HUES6 (cell line): ENCODE measurements at regions not wholly inside any gene's neighbourhood (a gene's known extent, or its start where the extent isn't known, plus 50 kb on each side); places are given as distances from the start of the nearest gene placed in this dataset.
"Not testable (repeated sequence)": the region's sequence is repeated elsewhere in the genome, so short reads cannot be mapped to it uniquely, and the experiment has no call there.

ENCODE experiments used
- H3K27ac ChIP-seq: 2 replicates; pipeline ENCODE4 v1.7.0; 2013; ENCODE audit warnings: low read depth, mild to moderate bottlenecking, low read length, inconsistent platforms
- H3K27me3 ChIP-seq: 2 replicates; pipeline ENCODE4 v1.6.1; 2013; ENCODE audit warnings: low read length; ENCODE audit not compliant: control insufficient read depth, insufficient read depth
- H3K36me3 ChIP-seq: 2 replicates; pipeline ENCODE4 v1.6.1; 2013; ENCODE audit warnings: low read length; ENCODE audit not compliant: control insufficient read depth, insufficient read depth
- H3K4me1 ChIP-seq: 2 replicates; pipeline ENCODE4 v1.6.1; 2013; ENCODE audit warnings: low read length; ENCODE audit not compliant: control insufficient read depth, insufficient read depth
- H3K4me3 ChIP-seq: 2 replicates; pipeline ENCODE4 v1.5.1; 2013; ENCODE audit warnings: low read depth, low read length
- H3K9ac ChIP-seq: one replicate; pipeline ENCODE4 v1.6.1; 2013; ENCODE audit warnings: mild to moderate bottlenecking, low read length
- H3K9me3 ChIP-seq: 2 replicates; pipeline ENCODE4 v1.6.1; 2013; ENCODE audit warnings: low read depth, low read length; ENCODE audit not compliant: control insufficient read depth, insufficient read depth

DNA sequence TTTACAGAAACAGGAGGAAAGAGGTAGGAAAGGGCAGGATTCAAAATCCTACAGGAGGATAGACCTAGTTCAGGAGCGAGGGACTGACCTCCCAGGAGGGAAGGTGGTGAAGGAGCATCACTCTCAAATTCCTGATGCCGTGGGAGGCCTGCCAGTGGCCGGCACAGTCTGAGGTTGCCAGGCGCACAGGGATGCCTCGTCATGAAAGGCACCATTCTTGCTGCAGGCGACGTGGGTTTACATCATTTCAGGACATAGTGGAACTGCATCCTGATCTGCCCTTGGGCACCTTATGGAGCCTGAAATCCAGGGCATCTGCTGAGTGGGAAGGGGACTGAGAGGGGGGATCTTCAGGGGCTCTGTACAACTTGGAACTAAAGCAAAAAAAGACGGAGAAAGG lies 163.2 kb upstream of the S1PR3 start:
- Histone ChIP-seq H3K9me3 (no peaks in the 10 kb centered on the region), H3K4me3 (no peak overlapping the region), H3K36me3 (no peaks in the 10 kb centered on the region), H3K27ac (no peak overlapping the region), H3K4me1 (no peaks in the 10 kb centered on the region), H3K27me3 (no peaks in the 10 kb centered on the region), H3K9ac (no peak overlapping the region)

DNA sequence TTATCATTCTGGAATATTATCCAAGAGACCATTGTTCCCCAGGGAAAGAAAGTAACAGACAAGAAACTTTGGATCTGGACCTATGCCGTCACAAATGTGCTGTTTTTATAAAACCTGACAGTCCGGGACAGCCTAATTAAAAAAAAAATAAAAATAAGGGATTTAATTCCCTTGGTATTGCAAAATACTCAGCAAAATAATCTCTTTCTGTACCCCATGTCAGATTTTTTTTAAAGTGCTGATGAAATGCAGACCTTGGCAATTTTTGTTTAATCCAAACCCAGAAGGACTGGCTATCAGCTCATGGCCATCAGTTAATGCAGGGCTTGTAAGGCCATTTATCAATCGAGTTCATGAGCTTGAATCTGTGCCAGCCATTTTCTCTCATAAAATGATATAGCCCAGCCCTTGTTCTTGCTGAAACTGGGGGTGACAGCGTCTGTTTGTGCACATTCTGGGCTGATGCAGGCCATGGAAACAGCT lies 162.7 kb upstream of the S1PR3 start:
- H3K27ac ChIP-seq, result no peak overlapping the region
- no peaks in the 10 kb centered on the region for H3K27me3 ChIP-seq
- no peaks in the 10 kb centered on the region for H3K4me1 ChIP-seq
- no peak overlapping the region for H3K9ac ChIP-seq
- no peaks in the 10 kb centered on the region for H3K36me3 ChIP-seq
- H3K9me3 ChIP-seq, result no peaks in the 10 kb centered on the region
- no peak overlapping the region for H3K4me3 ChIP-seq

DNA sequence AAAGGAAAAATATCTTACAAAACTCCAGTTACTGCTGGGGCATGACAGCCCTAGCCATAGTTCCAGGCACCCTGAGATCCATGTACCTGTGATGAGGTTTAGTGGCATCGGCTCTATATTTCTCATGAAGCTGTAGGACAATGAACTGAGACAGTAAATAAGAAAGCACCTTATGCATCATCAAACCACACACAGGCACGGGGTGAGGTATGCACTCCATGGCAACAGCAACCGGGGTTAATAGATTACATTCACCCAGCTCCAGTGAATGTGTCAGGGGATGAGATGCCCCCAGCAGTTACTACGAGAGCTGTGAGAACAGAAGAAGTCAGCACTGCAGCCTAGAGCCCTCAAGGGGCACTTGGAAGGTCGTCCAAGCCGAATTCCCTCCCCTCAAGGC lies 162.0 kb upstream of the S1PR3 start:
- Histone ChIP-seq H3K27ac (no peak overlapping the region), H3K27me3 (no peaks in the 10 kb centered on the region), H3K4me1 (no peaks in the 10 kb centered on the region), H3K9me3 (no peaks in the 10 kb centered on the region), H3K9ac (no peak overlapping the region), H3K4me3 (no peak overlapping the region), H3K36me3 (no peaks in the 10 kb centered on the region)

DNA sequence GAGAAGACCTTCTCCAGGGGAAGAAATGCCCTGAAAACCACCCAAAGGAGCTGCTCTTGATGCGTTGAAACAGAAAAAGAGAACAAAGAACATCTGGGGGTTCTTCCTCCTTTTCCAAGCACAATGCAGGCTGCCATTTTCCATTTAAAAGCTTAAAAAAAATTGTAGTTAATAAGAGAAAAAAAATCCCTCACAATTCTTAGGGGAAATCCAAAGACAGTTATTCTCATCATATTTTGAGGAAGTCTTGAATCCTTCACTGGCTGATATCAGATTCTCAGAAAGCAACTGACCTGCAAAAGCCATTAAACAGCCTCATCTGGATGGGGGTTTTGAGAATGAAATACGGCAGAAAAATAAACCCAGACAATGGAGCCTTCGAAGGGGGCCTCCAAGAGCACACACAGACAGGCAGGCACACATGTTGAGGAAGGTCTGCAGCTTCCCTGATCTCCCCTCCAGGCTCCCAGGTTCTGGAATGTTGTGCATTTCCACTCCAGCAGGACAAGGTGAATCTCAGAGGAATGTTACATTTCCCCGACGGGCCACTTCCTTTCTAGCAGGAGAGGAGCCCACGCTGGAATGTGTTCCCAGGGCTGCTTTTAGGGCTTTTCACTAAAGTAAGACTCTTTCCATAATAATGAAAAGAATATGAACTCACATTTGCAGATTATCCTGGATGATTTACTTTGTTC lies 159.4 kb upstream of the S1PR3 start:
- no peaks in the 10 kb centered on the region for H3K36me3 ChIP-seq
- no peak overlapping the region for H3K9ac ChIP-seq
- no peaks in the 10 kb centered on the region for H3K4me1 ChIP-seq
- H3K4me3 ChIP-seq, result no peak overlapping the region
- H3K27me3 ChIP-seq, result no peaks in the 10 kb centered on the region
- no peaks in the 10 kb centered on the region for H3K9me3 ChIP-seq
- no peak overlapping the region for H3K27ac ChIP-seq

DNA sequence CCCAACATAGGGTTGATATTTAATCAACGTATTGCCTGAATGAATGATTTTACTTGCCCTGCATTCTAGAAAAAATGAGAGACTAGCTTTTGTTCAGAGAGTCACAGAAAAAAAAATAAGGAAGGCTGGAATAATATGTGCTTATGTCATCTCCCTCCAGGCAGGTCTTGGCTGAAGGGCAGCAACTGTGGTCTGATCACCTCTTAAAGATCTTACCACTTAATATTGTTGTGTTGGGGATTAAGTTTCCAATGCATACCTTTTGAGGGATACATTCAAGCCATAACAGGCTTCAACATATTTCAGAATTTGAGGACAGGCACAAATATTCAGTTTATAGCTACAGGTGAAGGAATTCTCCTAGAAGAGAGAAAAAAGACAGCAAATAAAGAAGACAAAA lies 157.3 kb upstream of the S1PR3 start:
- H3K27me3 ChIP-seq, result no peaks in the 10 kb centered on the region
- H3K4me3 ChIP-seq, result no peak overlapping the region
- H3K9ac ChIP-seq, result no peak overlapping the region
- no peaks in the 10 kb centered on the region for H3K4me1 ChIP-seq
- H3K36me3 ChIP-seq, result no peaks in the 10 kb centered on the region
- no peak overlapping the region for H3K27ac ChIP-seq
- no peaks in the 10 kb centered on the region for H3K9me3 ChIP-seq

DNA sequence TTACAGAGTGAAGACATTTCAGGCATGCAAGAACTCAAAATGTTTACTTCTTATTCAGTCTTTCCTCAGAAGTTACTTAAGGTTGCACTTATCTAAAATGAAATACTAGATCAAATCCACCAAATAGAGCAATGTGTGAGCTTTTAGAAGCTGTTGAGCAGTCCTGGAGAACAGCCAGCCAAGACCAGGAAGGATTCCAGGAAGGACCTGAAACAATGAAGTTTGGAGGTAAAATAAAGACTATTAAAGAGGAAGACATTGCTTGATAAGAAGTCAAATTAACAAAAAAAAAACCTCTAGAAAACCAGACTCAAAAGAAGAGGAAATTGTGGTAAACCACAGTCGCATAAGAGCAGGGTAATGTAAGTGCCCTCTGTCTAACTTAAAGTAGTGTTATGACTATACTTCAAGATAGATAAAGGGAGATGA lies 156.2 kb upstream of the S1PR3 start:
- no peak overlapping the region for H3K9ac ChIP-seq
- no peaks in the 10 kb centered on the region for H3K4me1 ChIP-seq
- no peaks in the 10 kb centered on the region for H3K36me3 ChIP-seq
- H3K9me3 ChIP-seq, result no peaks in the 10 kb centered on the region
- no peaks in the 10 kb centered on the region for H3K27me3 ChIP-seq
- H3K4me3 ChIP-seq, result no peak overlapping the region
- H3K27ac ChIP-seq, result no peak overlapping the region

DNA sequence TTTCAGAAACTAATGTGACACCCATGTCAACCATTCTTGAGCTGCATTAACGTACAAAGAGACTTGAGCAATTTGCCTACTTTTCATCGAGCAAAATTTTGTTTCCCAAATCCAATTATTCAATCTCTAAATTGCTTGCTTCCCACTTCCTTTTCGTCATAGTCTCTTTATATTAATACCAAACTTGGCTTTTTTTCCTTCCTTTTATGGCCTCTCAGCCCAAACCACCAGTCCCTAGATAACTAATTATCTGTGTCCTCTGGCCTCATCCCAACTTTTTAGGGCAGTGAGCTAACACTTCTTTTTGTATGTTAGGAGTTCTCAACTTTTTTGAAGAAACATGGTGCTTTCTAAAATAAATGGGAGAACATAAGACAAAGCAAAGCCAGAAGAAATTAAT lies 155.5 kb upstream of the S1PR3 start:
- no peak overlapping the region for H3K9ac ChIP-seq
- H3K36me3 ChIP-seq, result no peaks in the 10 kb centered on the region
- no peak overlapping the region for H3K4me3 ChIP-seq
- no peaks in the 10 kb centered on the region for H3K27me3 ChIP-seq
- H3K27ac ChIP-seq, result no peak overlapping the region
- no peaks in the 10 kb centered on the region for H3K9me3 ChIP-seq
- no peaks in the 10 kb centered on the region for H3K4me1 ChIP-seq

DNA sequence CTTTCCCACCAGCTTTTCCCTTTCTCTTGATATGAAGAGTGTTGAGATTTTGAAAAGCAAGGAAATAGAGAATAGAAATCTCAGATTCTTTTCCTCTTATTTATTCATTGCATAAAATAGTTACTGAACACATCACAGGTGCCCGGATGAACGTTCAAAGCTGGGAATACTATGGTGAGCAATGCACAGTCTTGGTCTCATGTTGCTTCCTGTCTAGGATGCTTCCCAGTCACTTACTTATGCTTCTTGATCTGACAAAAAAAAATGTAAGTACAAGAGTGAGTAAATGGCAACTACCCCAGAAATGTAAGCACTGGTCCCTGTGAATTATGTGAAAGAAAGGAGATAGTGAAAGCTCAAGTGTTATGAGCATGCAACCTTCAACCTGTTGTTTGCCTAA lies 153.5 kb upstream of the S1PR3 start:
- H3K4me1 ChIP-seq, result no peaks in the 10 kb centered on the region
- H3K27ac ChIP-seq, result no peak overlapping the region
- H3K9ac ChIP-seq, result no peak overlapping the region
- H3K9me3 ChIP-seq, result no peaks in the 10 kb centered on the region
- no peak overlapping the region for H3K4me3 ChIP-seq
- no peaks in the 10 kb centered on the region for H3K36me3 ChIP-seq
- no peaks in the 10 kb centered on the region for H3K27me3 ChIP-seq

DNA sequence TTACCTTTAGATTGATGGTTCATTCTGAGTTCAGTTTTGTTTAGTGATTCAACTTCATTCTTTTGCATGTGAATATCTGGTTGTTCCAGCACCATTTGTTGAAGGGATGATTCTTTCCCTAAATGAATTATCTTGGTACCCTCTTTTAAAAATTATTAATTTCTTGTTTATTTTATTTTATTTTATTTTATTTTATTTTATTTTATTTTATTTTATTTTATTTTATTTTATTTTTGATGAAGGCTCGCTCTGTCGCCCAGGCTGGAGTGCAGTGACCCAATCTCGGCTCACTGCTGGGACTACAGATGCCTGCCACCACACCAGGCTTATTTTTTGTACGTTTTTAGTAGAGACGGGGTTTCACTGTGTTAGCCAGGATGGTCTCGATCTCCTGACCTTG lies 141.4 kb upstream of the S1PR3 start:
- not testable (repeated sequence) for H3K27ac ChIP-seq, H3K9ac ChIP-seq, H3K27me3 ChIP-seq, H3K36me3 ChIP-seq, H3K4me3 ChIP-seq, H3K4me1 ChIP-seq
- H3K9me3 ChIP-seq, result peaks cover 32% of the 10 kb centered on the region

DNA sequence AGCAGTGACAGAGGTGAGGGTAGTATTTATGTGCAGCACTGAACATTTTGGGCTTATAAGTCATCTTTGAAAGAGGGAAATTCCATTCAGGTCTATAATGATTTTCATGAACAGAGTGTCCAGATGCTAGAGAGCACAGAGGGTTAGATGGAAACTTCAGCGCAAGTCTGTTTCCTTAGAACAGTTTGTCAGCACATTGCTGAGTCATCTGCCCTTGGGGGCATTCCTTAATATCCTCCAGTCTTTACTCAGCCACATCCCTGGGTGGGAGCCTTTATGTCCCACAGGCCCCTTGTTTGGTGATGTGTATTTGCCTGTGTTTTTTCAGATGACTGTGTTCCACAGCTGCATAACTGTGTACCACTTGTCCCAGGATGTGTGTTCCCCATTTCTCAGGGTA lies 138.5 kb upstream of the S1PR3 start:
- Histone ChIP-seq H3K27ac (no peak overlapping the region), H3K4me1 (peaks cover 6% of the 10 kb centered on the region), H3K9me3 (peaks cover 17% of the 10 kb centered on the region; the same call in 1 of the 2 replicates), H3K27me3 (no peaks in the 10 kb centered on the region), H3K9ac (no peak overlapping the region), H3K36me3 (no peaks in the 10 kb centered on the region), H3K4me3 (no peak overlapping the region; the same call in 1 of the 2 replicates)

DNA sequence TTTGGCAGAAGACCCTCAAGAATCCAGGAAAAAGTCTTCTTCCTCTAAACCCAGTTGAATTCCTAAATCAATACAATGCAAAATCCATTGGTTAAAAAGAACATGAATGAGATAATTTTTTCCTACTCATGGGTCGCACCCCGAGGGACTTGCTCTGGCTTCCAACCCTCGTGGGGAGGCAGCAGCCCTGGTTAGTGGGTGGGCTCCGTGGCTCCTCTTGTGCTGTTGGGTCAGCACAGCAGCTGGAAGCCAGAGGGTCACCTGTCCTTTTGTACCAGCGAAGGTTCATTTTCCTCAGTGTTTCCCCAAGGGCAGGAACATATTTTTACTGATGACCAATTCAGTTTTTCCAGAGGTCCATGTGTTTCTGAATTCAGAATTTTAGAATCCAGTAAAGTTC lies 120.6 kb upstream of the S1PR3 start:
- no peak overlapping the region for H3K4me3 ChIP-seq
- H3K27ac ChIP-seq, result no peak overlapping the region
- no peak overlapping the region for H3K9ac ChIP-seq
- H3K36me3 ChIP-seq, result no peaks in the 10 kb centered on the region
- H3K9me3 ChIP-seq, result no peaks in the 10 kb centered on the region
- no peaks in the 10 kb centered on the region for H3K27me3 ChIP-seq
- no peaks in the 10 kb centered on the region for H3K4me1 ChIP-seq
